ELF-1 (cell line): ENCODE measurements at regions not wholly inside any gene's neighbourhood (a gene's known extent, or its start where the extent isn't known, plus 50 kb on each side); places are given as distances from the start of the nearest gene placed in this dataset.

Experiments
- DNase-seq: peaks from one replicate; pipeline ENCODE4 v3.0.0-alpha.2; 2016; ENCODE audit warnings: low read depth, low spot score

- DNase-seq = no peak
These were observed 55.6 kb downstream of the ZNF281 start for GRCh38 chr1:200354243-200354642.

GRCh38 chr1:200353232-200353631 lies 56.6 kb downstream of the ZNF281 start:
- DNase-seq = peak; percentile 28

GRCh38 chr1:200351826-200352549 lies 57.8 kb downstream of the ZNF281 start:
- DNase-seq = no peak

- DNase-seq = no peak
These were observed 58.4 kb downstream of the ZNF281 start for GRCh38 chr1:200351425-200351824.

GRCh38 chr1:200346700-200347099 lies 63.1 kb downstream of the ZNF281 start:
- DNase-seq = no peak

GRCh38 chr1:200345520-200345919 lies 64.3 kb downstream of the ZNF281 start:
- no peak for DNase-seq

- DNase-seq = no peak
These were observed 66.0 kb downstream of the ZNF281 start for GRCh38 chr1:200343874-200344273.

GRCh38 chr1:200342511-200343311 lies 67.1 kb downstream of the ZNF281 start:
- DNase-seq = no peak

GRCh38 chr1:200338451-200338850 lies 71.4 kb downstream of the ZNF281 start:
- no peak for DNase-seq

GRCh38 chr1:200337831-200338230 lies 72.0 kb downstream of the ZNF281 start:
- DNase-seq = no peak

GRCh38 chr1:200337410-200337809 lies 72.4 kb downstream of the ZNF281 start:
- no peak for DNase-seq

GRCh38 chr1:200336901-200337391 lies 72.9 kb downstream of the ZNF281 start:
- DNase-seq = no peak

- no peak for DNase-seq
These were observed 73.6 kb downstream of the ZNF281 start for GRCh38 chr1:200336101-200336845.

GRCh38 chr1:200334661-200335256 lies 75.1 kb downstream of the ZNF281 start:
- no peak for DNase-seq

GRCh38 chr1:200333329-200333728 lies 76.5 kb downstream of the ZNF281 start:
- DNase-seq = no peak

GRCh38 chr1:200332716-200333115 lies 77.1 kb downstream of the ZNF281 start:
- DNase-seq = no peak

GRCh38 chr1:200330741-200331428 lies 79.0 kb downstream of the ZNF281 start:
- peak; percentile 92 for DNase-seq

GRCh38 chr1:200329208-200329882 lies 80.5 kb downstream of the ZNF281 start:
- DNase-seq = no peak

- no peak for DNase-seq
These were observed 81.5 kb downstream of the ZNF281 start for GRCh38 chr1:200328379-200328778.

GRCh38 chr1:200323856-200324400 lies 85.9 kb downstream of the ZNF281 start:
- no peak for DNase-seq
